ENCODE measurements at regions not wholly inside any gene's neighbourhood (a gene's known extent, or its start where the extent isn't known, plus 50 kb on each side); places are given as distances from the start of the nearest gene placed in this dataset.
"Not testable (repeated sequence)": the region's sequence is repeated elsewhere in the genome, so short reads cannot be mapped to it uniquely, and the experiment has no call there.

GRCh38 chr2:194504876-194505275 is 1152.2 kb upstream of the SLC39A10 start:
- DNase-seq; H3K4me3 Mint-ChIP-seq; H3K27me3 Mint-ChIP-seq (ENCODE audit: low read depth); H3K27ac Mint-ChIP-seq; H3K4me1 Mint-ChIP-seq (ENCODE audit: low read depth); H3K36me3 Mint-ChIP-seq (ENCODE audit: low read depth); CTCF ChIA-PET; H3K9me3 Mint-ChIP-seq; intact Hi-C loops (cut with micrococcal nuclease): not testable (repeated sequence)

GRCh38 chr2:194495046-194495445 is 1162.0 kb upstream of the SLC39A10 start:
- intact Hi-C loops (cut with micrococcal nuclease) = no loop called here
- no peaks in the 10 kb centered on the region for H3K4me1 Mint-ChIP-seq (ENCODE audit: low read depth)

GRCh38 chr2:194494401-194494800 is 1162.6 kb upstream of the SLC39A10 start:
- H3K9me3 Mint-ChIP-seq = no peaks in the 10 kb centered on the region
- H3K4me3 Mint-ChIP-seq = no peak overlapping the region
- intact Hi-C loops (cut with micrococcal nuclease) = no loop called here
- CTCF ChIA-PET = no interaction called here
- no peak for DNase-seq
- H3K27me3 Mint-ChIP-seq (ENCODE audit: low read depth) = no peaks in the 10 kb centered on the region
- H3K36me3 Mint-ChIP-seq (ENCODE audit: low read depth) = no peaks in the 10 kb centered on the region
- H3K4me1 Mint-ChIP-seq (ENCODE audit: low read depth) = no peaks in the 10 kb centered on the region
- H3K27ac Mint-ChIP-seq = no peak overlapping the region

More at GRCh38 chr2:194495046-194495445, 1162.0 kb upstream of the SLC39A10 start:
- CTCF ChIA-PET = no interaction called here
- no peaks in the 10 kb centered on the region for H3K36me3 Mint-ChIP-seq (ENCODE audit: low read depth)
- no peak overlapping the region for H3K27ac Mint-ChIP-seq
- H3K4me3 Mint-ChIP-seq = no peak overlapping the region
- no peak for DNase-seq
- H3K9me3 Mint-ChIP-seq = no peaks in the 10 kb centered on the region
- no peaks in the 10 kb centered on the region for H3K27me3 Mint-ChIP-seq (ENCODE audit: low read depth)

GRCh38 chr2:194491409-194492115 is 1165.5 kb upstream of the SLC39A10 start:
- Mint-ChIP-seq H3K4me3 (no peak overlapping the region), H3K36me3 (ENCODE audit: low read depth) (no peaks in the 10 kb centered on the region), H3K9me3 (no peaks in the 10 kb centered on the region), H3K27me3 (ENCODE audit: low read depth) (no peaks in the 10 kb centered on the region), H3K27ac (no peak overlapping the region), H3K4me1 (ENCODE audit: low read depth) (no peaks in the 10 kb centered on the region)
- no peak for DNase-seq
- intact Hi-C loops (cut with micrococcal nuclease) = no loop called here
- CTCF ChIA-PET = no interaction called here

GRCh38 chr2:194486326-194486725 is 1170.7 kb upstream of the SLC39A10 start:
- CTCF ChIA-PET = no interaction called here
- H3K4me3 Mint-ChIP-seq = no peak overlapping the region
- H3K36me3 Mint-ChIP-seq (ENCODE audit: low read depth) = no peaks in the 10 kb centered on the region
- intact Hi-C loops (cut with micrococcal nuclease) = no loop called here
- H3K4me1 Mint-ChIP-seq (ENCODE audit: low read depth) = no peaks in the 10 kb centered on the region
- H3K9me3 Mint-ChIP-seq = no peaks in the 10 kb centered on the region
- no peak for DNase-seq
- no peaks in the 10 kb centered on the region for H3K27me3 Mint-ChIP-seq (ENCODE audit: low read depth)
- H3K27ac Mint-ChIP-seq = no peak overlapping the region

GRCh38 chr2:194483041-194483440 is 1174.0 kb upstream of the SLC39A10 start:
- Mint-ChIP-seq H3K9me3 (no peaks in the 10 kb centered on the region), H3K36me3 (ENCODE audit: low read depth) (no peaks in the 10 kb centered on the region), H3K4me1 (ENCODE audit: low read depth) (no peaks in the 10 kb centered on the region), H3K27me3 (ENCODE audit: low read depth) (no peaks in the 10 kb centered on the region), H3K27ac (no peak overlapping the region), H3K4me3 (no peak overlapping the region)
- intact Hi-C loops (cut with micrococcal nuclease) = no loop called here
- no peak for DNase-seq
- CTCF ChIA-PET = no interaction called here

GRCh38 chr2:194465641-194466040 is 1191.4 kb upstream of the SLC39A10 start:
- H3K9me3 Mint-ChIP-seq = peaks cover 3% of the 10 kb centered on the region
- H3K36me3 Mint-ChIP-seq (ENCODE audit: low read depth) = no peaks in the 10 kb centered on the region
- H3K27me3 Mint-ChIP-seq (ENCODE audit: low read depth) = no peaks in the 10 kb centered on the region
- no peak overlapping the region for H3K27ac Mint-ChIP-seq
- H3K4me3 Mint-ChIP-seq = no peak overlapping the region
- intact Hi-C loops (cut with micrococcal nuclease) = no loop called here
- no peaks in the 10 kb centered on the region for H3K4me1 Mint-ChIP-seq (ENCODE audit: low read depth)
- CTCF ChIA-PET = interaction anchor here (0.8 kb wide), 1 partner anchor 405 kb away, joined by 4 read pairs; no protein-coding TSS in a partner anchor
- no peak for DNase-seq

GRCh38 chr2:194464964-194465638 is 1191.9 kb upstream of the SLC39A10 start:
- peak; percentile 6 for DNase-seq
- Mint-ChIP-seq H3K9me3 (peaks cover 3% of the 10 kb centered on the region), H3K27me3 (ENCODE audit: low read depth) (no peaks in the 10 kb centered on the region), H3K4me3 (no peak overlapping the region), H3K27ac (no peak overlapping the region), H3K4me1 (ENCODE audit: low read depth) (no peaks in the 10 kb centered on the region), H3K36me3 (ENCODE audit: low read depth) (no peaks in the 10 kb centered on the region)
- CTCF ChIA-PET = interaction anchor here (0.8 kb wide), 1 partner anchor 406 kb away, joined by 4 read pairs; no protein-coding TSS in a partner anchor
- intact Hi-C loops (cut with micrococcal nuclease) = no loop called here

GRCh38 chr2:194462883-194463282 is 1194.1 kb upstream of the SLC39A10 start:
- intact Hi-C loops (cut with micrococcal nuclease); H3K9me3 Mint-ChIP-seq; DNase-seq: not testable (repeated sequence)

GRCh38 chr2:194455358-194455757 is 1201.7 kb upstream of the SLC39A10 start:
- Mint-ChIP-seq H3K36me3 (ENCODE audit: low read depth) (no peaks in the 10 kb centered on the region), H3K4me3 (no peak overlapping the region), H3K27me3 (ENCODE audit: low read depth) (no peaks in the 10 kb centered on the region), H3K4me1 (ENCODE audit: low read depth) (no peaks in the 10 kb centered on the region), H3K27ac (no peak overlapping the region), H3K9me3 (no peaks in the 10 kb centered on the region)
- CTCF ChIA-PET = no interaction called here
- no peak for DNase-seq
- intact Hi-C loops (cut with micrococcal nuclease) = no loop called here

More at GRCh38 chr2:194462883-194463282, 1194.1 kb upstream of the SLC39A10 start:
- H3K4me3 Mint-ChIP-seq; H3K27ac Mint-ChIP-seq; H3K36me3 Mint-ChIP-seq (ENCODE audit: low read depth); H3K4me1 Mint-ChIP-seq (ENCODE audit: low read depth); CTCF ChIA-PET; H3K27me3 Mint-ChIP-seq (ENCODE audit: low read depth): not testable (repeated sequence)

- intact Hi-C loops (cut with micrococcal nuclease) = no loop called here
- Mint-ChIP-seq H3K27ac (no peak overlapping the region), H3K27me3 (ENCODE audit: low read depth) (no peaks in the 10 kb centered on the region), H3K4me1 (ENCODE audit: low read depth) (no peaks in the 10 kb centered on the region), H3K9me3 (peaks cover 3% of the 10 kb centered on the region), H3K36me3 (ENCODE audit: low read depth) (no peaks in the 10 kb centered on the region), H3K4me3 (no peak overlapping the region)
- DNase-seq = no peak
- CTCF ChIA-PET = no interaction called here
Observed at GRCh38 chr2:194452504-194452903, 1204.5 kb upstream of the SLC39A10 start.

- H3K9me3 Mint-ChIP-seq = peaks cover 3% of the 10 kb centered on the region
- CTCF ChIA-PET = no interaction called here
- H3K4me3 Mint-ChIP-seq = no peak overlapping the region
- DNase-seq = no peak
- intact Hi-C loops (cut with micrococcal nuclease) = no loop called here
- H3K36me3 Mint-ChIP-seq (ENCODE audit: low read depth) = no peaks in the 10 kb centered on the region
- no peaks in the 10 kb centered on the region for H3K27me3 Mint-ChIP-seq (ENCODE audit: low read depth)
- H3K4me1 Mint-ChIP-seq (ENCODE audit: low read depth) = no peaks in the 10 kb centered on the region
- H3K27ac Mint-ChIP-seq = no peak overlapping the region
Observed at GRCh38 chr2:194445226-194445625, 1211.8 kb upstream of the SLC39A10 start.

- no peaks in the 10 kb centered on the region for H3K36me3 Mint-ChIP-seq (ENCODE audit: low read depth)
- H3K9me3 Mint-ChIP-seq = no peaks in the 10 kb centered on the region
- intact Hi-C loops (cut with micrococcal nuclease) = no loop called here
- H3K4me3 Mint-ChIP-seq = no peak overlapping the region
- H3K27ac Mint-ChIP-seq = no peak overlapping the region
- DNase-seq = no peak
- CTCF ChIA-PET = no interaction called here
- H3K27me3 Mint-ChIP-seq (ENCODE audit: low read depth) = no peaks in the 10 kb centered on the region
- no peaks in the 10 kb centered on the region for H3K4me1 Mint-ChIP-seq (ENCODE audit: low read depth)
Observed at GRCh38 chr2:194443926-194444325, 1213.1 kb upstream of the SLC39A10 start.

Measured in activated naive CD4-positive, alpha-beta T cell treated with anti-CD3 and anti-CD28 coated beads for 36 hours (primary cell).